Activated T-helper 2 cell treated with anti-CD3 and anti-CD28 coated beads, Interferon-gamma antibody, Interleukin-2, Interleukin-4, amounts not matched to agents 10 μg/mL and 5 μg/mL and 100 μg/mL, durations not matched to agents 14 hours and 24 hours and 36 hours (primary cell): ENCODE measurements at regions not wholly inside any gene's neighbourhood (a gene's known extent, or its start where the extent isn't known, plus 50 kb on each side); places are given as distances from the start of the nearest gene placed in this dataset.
"Not testable (repeated sequence)": the region's sequence is repeated elsewhere in the genome, so short reads cannot be mapped to it uniquely, and the experiment has no call there.

Source experiments
- DNase-seq: peaks from one replicate; pipeline ENCODE4 v3.0.0; 2021; ENCODE audit warnings: low spot score
- H3K27ac Mint-ChIP-seq: one replicate; pipeline ENCODE4 v1.8.0; 2021; ENCODE audit warnings: mixed read lengths
- H3K27me3 Mint-ChIP-seq: one replicate; pipeline ENCODE4 v1.8.0; 2021; ENCODE audit warnings: low read depth, mixed read lengths
- H3K36me3 Mint-ChIP-seq: one replicate; pipeline ENCODE4 v1.8.0; 2021; ENCODE audit warnings: low read depth, mixed read lengths
- H3K4me1 Mint-ChIP-seq: one replicate; pipeline ENCODE4 v1.8.0; 2021; ENCODE audit warnings: low read depth, mixed read lengths
- H3K4me3 Mint-ChIP-seq: one replicate; pipeline ENCODE4 v1.8.0; 2021; ENCODE audit warnings: low read depth, mild to moderate bottlenecking, moderate library complexity, mixed read lengths
- H3K9me3 Mint-ChIP-seq: one replicate; pipeline ENCODE4 v1.8.0; 2021; ENCODE audit warnings: mixed read lengths
- intact Hi-C: fragments of 100-400 bp; cut with micrococcal nuclease; formaldehyde crosslinking; loops from one replicate; pipeline ENCODE4 v1.15.1; 2023

GRCh38 chr1:239976130-239976968 lies 115.3 kb upstream of the FMN2 start:
- Mint-ChIP-seq H3K4me3 (no peak overlapping the region), H3K27me3 (no peaks in the 10 kb centered on the region), H3K4me1 (no peaks in the 10 kb centered on the region), H3K9me3 (peaks cover 22% of the 10 kb centered on the region), H3K27ac (no peak overlapping the region), H3K36me3 (no peaks in the 10 kb centered on the region)
- no peak for DNase-seq
- intact Hi-C loops = loop anchor here (1.0 kb wide), 1 partner anchor 25 kb away; no protein-coding TSS in a partner anchor

DNA sequence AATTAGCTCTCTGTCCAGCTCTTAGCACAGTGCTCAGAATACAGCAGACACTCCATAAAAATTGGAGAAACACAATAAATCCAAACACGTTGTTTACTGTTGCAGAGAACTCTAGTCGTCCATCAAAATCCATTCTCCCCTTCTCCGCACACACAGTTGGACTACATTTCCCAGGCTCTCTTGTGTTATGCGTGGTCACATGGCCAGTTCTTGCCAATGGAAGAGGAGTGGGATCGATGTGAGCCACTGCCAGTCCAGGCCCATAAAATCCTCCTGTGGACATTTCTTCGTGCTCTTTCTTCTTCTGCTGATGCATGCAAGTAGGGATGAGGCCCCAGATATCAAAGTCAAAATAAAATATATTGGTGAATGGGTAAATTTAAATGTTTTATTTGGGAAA lies 114.3 kb upstream of the FMN2 start:
- H3K4me1 Mint-ChIP-seq = no peaks in the 10 kb centered on the region
- no peak overlapping the region for H3K27ac Mint-ChIP-seq
- H3K27me3 Mint-ChIP-seq = no peaks in the 10 kb centered on the region
- H3K4me3 Mint-ChIP-seq = no peak overlapping the region
- peaks cover 27% of the 10 kb centered on the region for H3K9me3 Mint-ChIP-seq
- intact Hi-C loops = no loop called here
- H3K36me3 Mint-ChIP-seq = no peaks in the 10 kb centered on the region
- DNase-seq = no peak

GRCh38 chr1:239979456-239979855 lies 112.2 kb upstream of the FMN2 start:
- no peak overlapping the region for H3K27ac Mint-ChIP-seq
- no peak for DNase-seq
- no peak overlapping the region for H3K4me3 Mint-ChIP-seq
- H3K4me1 Mint-ChIP-seq = no peaks in the 10 kb centered on the region
- H3K36me3 Mint-ChIP-seq = no peaks in the 10 kb centered on the region
- no peaks in the 10 kb centered on the region for H3K27me3 Mint-ChIP-seq
- H3K9me3 Mint-ChIP-seq = peaks cover 37% of the 10 kb centered on the region
- intact Hi-C loops = no loop called here

GRCh38 chr1:239982762-239983161 lies 108.9 kb upstream of the FMN2 start:
- DNase-seq = no peak
- intact Hi-C loops = no loop called here
- no peaks in the 10 kb centered on the region for H3K27me3 Mint-ChIP-seq
- H3K36me3 Mint-ChIP-seq = no peaks in the 10 kb centered on the region
- no peak overlapping the region for H3K27ac Mint-ChIP-seq
- no peak overlapping the region for H3K4me3 Mint-ChIP-seq
- peaks cover 54% of the 10 kb centered on the region for H3K9me3 Mint-ChIP-seq
- H3K4me1 Mint-ChIP-seq = no peaks in the 10 kb centered on the region

DNA sequence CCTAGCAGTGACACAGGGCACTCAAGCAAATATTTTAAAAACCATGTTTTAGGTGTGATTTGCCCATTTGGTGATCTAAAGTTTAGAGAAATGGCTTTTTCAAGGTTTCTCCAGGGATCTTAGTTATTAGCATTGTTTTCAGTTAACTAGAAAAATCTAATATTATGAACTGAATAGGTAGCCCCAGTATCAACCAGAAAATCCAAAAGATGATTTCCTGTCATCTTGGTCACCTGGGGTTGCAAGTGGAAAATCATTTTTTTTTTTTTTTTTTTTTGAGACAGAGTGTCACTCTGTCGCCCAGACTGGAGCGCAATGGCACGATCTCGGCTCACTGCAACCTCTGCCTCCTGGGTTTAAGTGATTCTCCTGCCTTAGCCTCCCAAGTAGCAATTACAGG lies 106.6 kb upstream of the FMN2 start:
- Mint-ChIP-seq H3K36me3 (no peaks in the 10 kb centered on the region), H3K27ac (no peak overlapping the region), H3K4me1 (no peaks in the 10 kb centered on the region), H3K27me3 (no peaks in the 10 kb centered on the region), H3K9me3 (peaks cover 40% of the 10 kb centered on the region), H3K4me3 (no peak overlapping the region)
- intact Hi-C loops = no loop called here
- DNase-seq = no peak

DNA sequence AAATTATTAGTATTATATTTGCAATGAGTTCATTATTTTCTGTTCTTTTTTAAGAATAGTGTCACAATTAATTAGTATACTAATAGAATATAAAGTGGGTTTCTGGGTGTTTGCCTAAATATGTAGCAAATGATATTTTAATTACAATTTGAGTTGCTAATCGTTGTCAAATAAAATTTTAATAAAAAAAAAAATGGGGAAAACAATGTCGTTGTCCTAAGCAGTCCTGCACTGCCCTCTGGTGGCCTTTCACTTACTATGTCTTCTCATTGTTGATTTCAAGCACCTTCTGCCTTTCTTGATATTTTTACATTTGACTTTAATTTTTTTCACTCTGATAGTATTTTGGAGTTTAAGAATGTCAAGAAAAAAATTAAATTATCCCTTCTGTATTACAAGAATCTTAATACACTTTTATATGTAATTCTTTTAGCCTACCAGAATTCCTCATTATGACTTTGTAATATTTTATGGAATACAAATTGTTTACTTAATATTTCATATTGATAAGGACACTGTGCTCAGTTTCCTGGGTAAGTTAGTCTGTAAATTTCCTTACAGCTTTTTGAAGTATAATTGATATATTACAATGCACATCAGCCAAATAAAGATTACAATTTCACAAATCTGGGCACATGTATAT lies 104.5 kb upstream of the FMN2 start:
- no peak for DNase-seq
- H3K4me1 Mint-ChIP-seq = no peaks in the 10 kb centered on the region
- no peak overlapping the region for H3K4me3 Mint-ChIP-seq
- H3K27ac Mint-ChIP-seq = no peak overlapping the region
- no peaks in the 10 kb centered on the region for H3K27me3 Mint-ChIP-seq
- H3K36me3 Mint-ChIP-seq = no peaks in the 10 kb centered on the region
- intact Hi-C loops = no loop called here
- peaks cover 28% of the 10 kb centered on the region for H3K9me3 Mint-ChIP-seq

DNA sequence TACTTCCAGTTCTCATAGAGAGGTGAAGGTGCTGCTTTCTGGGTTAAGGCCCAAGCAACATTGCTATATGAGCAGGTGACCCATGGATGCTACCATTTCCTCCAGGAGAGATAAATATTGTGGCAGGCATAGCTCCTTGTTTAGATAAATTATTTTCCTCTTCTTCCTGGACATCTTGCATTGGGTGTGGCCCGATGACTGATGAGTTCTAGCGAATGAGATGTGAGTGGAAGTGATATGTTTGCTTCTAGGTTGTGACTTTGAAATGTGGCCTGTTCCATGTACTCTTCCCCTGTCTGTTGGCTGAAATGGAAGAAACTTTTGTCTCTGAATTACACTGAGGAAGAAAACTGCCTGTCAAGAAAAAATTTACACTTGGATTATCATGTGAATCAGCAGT lies 101.7 kb upstream of the FMN2 start:
- no peak overlapping the region for H3K4me3 Mint-ChIP-seq
- H3K27ac Mint-ChIP-seq = no peak overlapping the region
- H3K27me3 Mint-ChIP-seq = peaks cover 6% of the 10 kb centered on the region
- H3K36me3 Mint-ChIP-seq = no peaks in the 10 kb centered on the region
- intact Hi-C loops = loop anchor here (10.0 kb wide), 1 partner anchor 605 kb away; the partner anchor contains the start of gene CHRM3
- H3K9me3 Mint-ChIP-seq = peaks cover 15% of the 10 kb centered on the region
- no peak for DNase-seq
- no peaks in the 10 kb centered on the region for H3K4me1 Mint-ChIP-seq

GRCh38 chr1:239992566-239992965 lies 99.1 kb upstream of the FMN2 start:
- H3K27ac Mint-ChIP-seq, H3K9me3 Mint-ChIP-seq, DNase-seq, H3K4me3 Mint-ChIP-seq, H3K4me1 Mint-ChIP-seq, H3K36me3 Mint-ChIP-seq: not testable (repeated sequence)
- H3K27me3 Mint-ChIP-seq = peaks cover 26% of the 10 kb centered on the region
- intact Hi-C loops = loop anchor here (10.0 kb wide), 1 partner anchor 608 kb away; the partner anchor contains the start of gene CHRM3

- no peak overlapping the region for H3K27ac Mint-ChIP-seq
- H3K27me3 Mint-ChIP-seq = peaks cover 28% of the 10 kb centered on the region
- H3K4me3 Mint-ChIP-seq = no peak overlapping the region
- DNase-seq = no peak
- intact Hi-C loops = loop anchor here (10.0 kb wide), 1 partner anchor 609 kb away; the partner anchor contains the start of gene CHRM3
- no peaks in the 10 kb centered on the region for H3K36me3 Mint-ChIP-seq
- peaks cover 2% of the 10 kb centered on the region for H3K4me1 Mint-ChIP-seq
- no peaks in the 10 kb centered on the region for H3K9me3 Mint-ChIP-seq
Measured at GRCh38 chr1:239993366-239993765, 98.3 kb upstream of the FMN2 start.

GRCh38 chr1:239995281-239995680 lies 96.4 kb upstream of the FMN2 start:
- H3K27ac Mint-ChIP-seq = no peak overlapping the region
- H3K27me3 Mint-ChIP-seq = peaks cover 40% of the 10 kb centered on the region
- intact Hi-C loops = loop anchor here (10.0 kb wide), 1 partner anchor 610 kb away; the partner anchor contains the start of gene CHRM3
- peaks cover 2% of the 10 kb centered on the region for H3K4me1 Mint-ChIP-seq
- no peak overlapping the region for H3K4me3 Mint-ChIP-seq
- DNase-seq = no peak
- no peaks in the 10 kb centered on the region for H3K36me3 Mint-ChIP-seq
- H3K9me3 Mint-ChIP-seq = no peaks in the 10 kb centered on the region

DNA sequence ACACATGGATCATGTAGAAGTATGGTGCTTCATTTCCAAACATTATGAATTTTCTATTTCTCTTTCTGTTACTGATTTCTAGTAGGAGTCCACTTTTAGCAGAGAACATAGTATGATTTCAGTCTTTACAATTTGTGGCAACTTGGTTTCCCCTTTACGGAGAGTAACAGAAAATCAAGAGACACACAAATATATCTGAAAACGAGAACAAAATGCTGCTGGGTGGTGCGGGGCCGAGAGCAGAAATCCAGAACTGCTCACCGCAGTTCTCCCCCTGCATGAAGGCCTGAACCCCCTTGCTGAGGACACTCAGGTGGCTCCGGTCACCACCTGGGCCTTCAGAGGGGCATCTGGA lies 94.5 kb upstream of the FMN2 start:
- H3K36me3 Mint-ChIP-seq = no peaks in the 10 kb centered on the region
- H3K27ac Mint-ChIP-seq = no peak overlapping the region
- H3K4me3 Mint-ChIP-seq = no peak overlapping the region
- H3K27me3 Mint-ChIP-seq = peaks cover 40% of the 10 kb centered on the region
- intact Hi-C loops = loop anchor here (10.0 kb wide), 1 partner anchor 612 kb away; the partner anchor contains the start of gene CHRM3
- peaks cover 2% of the 10 kb centered on the region for H3K4me1 Mint-ChIP-seq
- DNase-seq = no peak
- no peaks in the 10 kb centered on the region for H3K9me3 Mint-ChIP-seq

DNA sequence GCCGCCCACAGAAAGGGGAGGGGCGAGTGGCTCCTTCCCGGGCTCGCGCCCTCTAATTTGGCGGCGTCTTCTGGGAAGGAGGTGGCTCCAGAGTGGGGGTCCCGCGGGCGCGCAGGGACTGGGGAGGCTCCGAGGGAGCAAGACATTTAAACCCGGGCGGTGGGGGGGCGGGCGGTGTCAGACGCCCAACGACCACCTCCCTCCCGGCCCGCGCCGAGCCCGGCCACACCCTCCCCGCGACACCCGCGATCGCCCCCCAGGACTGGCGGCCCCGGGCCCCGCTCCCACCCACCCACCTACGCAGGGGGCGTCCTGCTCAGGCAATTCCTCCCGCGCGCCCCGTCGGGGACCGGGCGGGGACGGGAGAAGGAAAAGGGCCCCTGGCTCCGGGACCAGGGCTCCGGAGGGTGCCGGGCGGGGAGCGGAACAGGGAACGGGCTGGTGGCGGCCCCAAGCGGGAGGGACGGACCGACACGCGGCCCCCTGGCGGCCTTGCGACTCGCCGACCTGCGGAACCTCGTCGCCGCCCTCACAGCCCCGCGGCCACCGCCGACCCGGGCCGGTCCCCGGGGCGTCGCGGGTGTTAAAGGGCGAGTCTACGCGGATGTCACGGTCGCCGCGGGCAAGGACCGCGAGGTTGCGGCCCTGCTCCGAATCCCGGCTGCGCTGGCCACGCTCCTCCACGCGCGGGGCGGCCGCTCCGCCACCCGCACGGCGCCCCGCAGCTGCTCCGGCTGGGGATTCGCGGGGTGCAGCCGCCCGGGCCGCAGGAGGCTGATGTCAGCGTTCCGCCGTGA lies 94.0 kb upstream of the FMN2 start:
- Mint-ChIP-seq H3K27ac (no peak overlapping the region), H3K9me3 (no peaks in the 10 kb centered on the region), H3K4me1 (peaks cover 2% of the 10 kb centered on the region), H3K36me3 (no peaks in the 10 kb centered on the region), H3K4me3 (no peak overlapping the region), H3K27me3 (peaks cover 40% of the 10 kb centered on the region)
- intact Hi-C loops = loop anchor here (10.0 kb wide), 1 partner anchor 613 kb away; the partner anchor contains the start of gene CHRM3
- DNase-seq = no peak
